Body of pancreas (tissue), 4 donors: ENCODE measurements at regions not wholly inside any gene's neighbourhood (a gene's known extent, or its start where the extent isn't known, plus 50 kb on each side); places are given as distances from the start of the nearest gene placed in this dataset.

ENCODE experiments used
- CTCF ChIP-seq, 7 experiments: fragments of 450-650 bp in 4 of 7; fragments of 200-600 bp in 3 of 7; sonication (generic) in 3 of 7; IDR thresholded peaks; one replicate each; pipeline ENCODE4 v1.5.1; 2016 to 2019; ENCODE audit warnings: antibody characterized with exemption in 7 of 7
- POLR2A ChIP-seq, 3 donors: fragments of 450-650 bp; IDR thresholded peaks; one replicate each; pipeline ENCODE4 v1.6.1; 2016; ENCODE audit warnings: antibody characterized with exemption in 3 of 3, mild to moderate bottlenecking in 2 of 3

GRCh38 chr5:119757276-119757675, 127.9 kb downstream of the FAM170A start:
- no peak for TF ChIP-seq CTCF (IDR thresholded peaks at IDR 0.05)
- no peak for TF ChIP-seq POLR2A (IDR thresholded peaks at IDR 0.05)
